ENCODE measurements at regions not wholly inside any gene's neighbourhood (a gene's known extent, or its start where the extent isn't known, plus 50 kb on each side); places are given as distances from the start of the nearest gene placed in this dataset.

DNA sequence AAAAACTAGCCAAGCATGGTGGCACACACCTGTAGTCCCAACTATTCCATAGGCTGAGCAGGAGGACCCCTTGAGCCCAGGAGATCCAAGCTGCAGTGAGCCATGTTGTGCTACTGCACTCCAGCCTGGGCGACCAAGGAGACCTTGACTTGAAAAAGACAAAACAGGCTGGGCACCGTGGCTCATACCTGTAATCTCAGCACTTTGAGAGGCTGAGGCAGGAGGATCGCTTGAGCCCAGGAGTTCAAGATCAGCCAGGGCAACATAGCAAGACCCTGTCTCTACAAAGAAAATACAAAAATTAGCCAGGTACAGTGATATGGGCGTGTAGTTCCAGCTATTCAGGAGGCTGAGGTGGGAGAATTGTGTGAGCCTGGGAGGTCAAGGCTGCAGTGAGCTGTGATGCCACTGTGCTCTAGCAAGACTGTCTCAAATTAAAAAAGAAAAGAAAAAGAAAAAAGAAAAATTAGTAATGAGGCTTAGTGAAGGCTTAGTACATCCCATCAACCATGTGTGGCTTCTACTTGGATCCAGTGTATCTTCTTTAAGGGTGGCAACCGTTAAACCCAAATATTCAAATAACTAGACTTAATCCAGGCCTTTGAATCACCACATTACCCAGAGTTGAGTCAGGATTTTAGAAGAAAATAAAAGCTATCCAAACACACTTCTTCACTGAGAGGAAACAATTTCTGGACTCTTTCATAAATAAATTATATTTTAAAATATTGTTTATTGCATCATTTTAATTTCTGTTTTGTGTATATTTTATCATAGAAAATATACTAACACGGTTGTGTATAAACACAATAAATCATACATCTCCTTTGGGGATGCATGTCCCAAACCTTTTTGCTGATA is 74.3 kb upstream of the RAB4A start:
- TF ChIP-seq, protein P1, sequence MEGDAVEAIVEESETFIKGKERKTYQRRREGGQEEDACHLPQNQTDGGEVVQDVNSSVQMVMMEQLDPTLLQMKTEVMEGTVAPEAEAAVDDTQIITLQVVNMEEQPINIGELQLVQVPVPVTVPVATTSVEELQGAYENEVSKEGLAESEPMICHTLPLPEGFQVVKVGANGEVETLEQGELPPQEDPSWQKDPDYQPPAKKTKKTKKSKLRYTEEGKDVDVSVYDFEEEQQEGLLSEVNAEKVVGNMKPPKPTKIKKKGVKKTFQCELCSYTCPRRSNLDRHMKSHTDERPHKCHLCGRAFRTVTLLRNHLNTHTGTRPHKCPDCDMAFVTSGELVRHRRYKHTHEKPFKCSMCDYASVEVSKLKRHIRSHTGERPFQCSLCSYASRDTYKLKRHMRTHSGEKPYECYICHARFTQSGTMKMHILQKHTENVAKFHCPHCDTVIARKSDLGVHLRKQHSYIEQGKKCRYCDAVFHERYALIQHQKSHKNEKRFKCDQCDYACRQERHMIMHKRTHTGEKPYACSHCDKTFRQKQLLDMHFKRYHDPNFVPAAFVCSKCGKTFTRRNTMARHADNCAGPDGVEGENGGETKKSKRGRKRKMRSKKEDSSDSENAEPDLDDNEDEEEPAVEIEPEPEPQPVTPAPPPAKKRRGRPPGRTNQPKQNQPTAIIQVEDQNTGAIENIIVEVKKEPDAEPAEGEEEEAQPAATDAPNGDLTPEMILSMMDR (IDR thresholded peaks at IDR 0.05; ENCODE audit: low read depth, low read length): no peak
- TF ChIP-seq EZH2phosphoT487 (IDR thresholded peaks at IDR 0.05; ENCODE audit: low read depth): no peak

All from OCI-LY3 (cell line).